Stimulated activated CD4-positive, alpha-beta T cell treated with anti-CD3 and anti-CD28 coated beads, Interleukin-1b, Interleukin-23, amount 100 ng/mL, for 24 hours (primary cell): ENCODE measurements at regions not wholly inside any gene's neighbourhood (a gene's known extent, or its start where the extent isn't known, plus 50 kb on each side); places are given as distances from the start of the nearest gene placed in this dataset.
"Not testable (repeated sequence)": the region's sequence is repeated elsewhere in the genome, so short reads cannot be mapped to it uniquely, and the experiment has no call there.

ENCODE experiments used
- DNase-seq, 4 experiments: peaks; one replicate each; pipeline ENCODE4 v3.0.0-alpha.2; 2020; ENCODE audit warnings: low read depth in 4 of 4, low spot score in 1 of 4

GRCh38 chr6:92427453-92427852 lies 991.9 kb downstream of the EPHA7 start:
- no peak for DNase-seq

GRCh38 chr6:92415656-92416055 lies 1003.7 kb downstream of the EPHA7 start:
- DNase-seq, result no peak

GRCh38 chr6:92408350-92408749 lies 1011.0 kb downstream of the EPHA7 start:
- no peak for DNase-seq

- DNase-seq, result no peak
These were observed 1015.1 kb downstream of the EPHA7 start for GRCh38 chr6:92404281-92404680.

GRCh38 chr6:92399911-92400310 lies 1019.4 kb downstream of the EPHA7 start:
- no peak for DNase-seq

GRCh38 chr6:92388706-92389105 lies 1030.7 kb downstream of the EPHA7 start:
- DNase-seq, result not testable (repeated sequence)

GRCh38 chr6:92380803-92381601 lies 1038.4 kb downstream of the EPHA7 start:
- DNase-seq, result no peak

GRCh38 chr6:92377137-92377536 lies 1042.2 kb downstream of the EPHA7 start:
- no peak for DNase-seq

GRCh38 chr6:92376691-92377090 lies 1042.7 kb downstream of the EPHA7 start:
- DNase-seq, result no peak

- no peak for DNase-seq
These were observed 1047.8 kb downstream of the EPHA7 start for GRCh38 chr6:92371211-92372208.

GRCh38 chr6:92369309-92369708 lies 1050.0 kb downstream of the EPHA7 start:
- DNase-seq, result no peak

GRCh38 chr6:92364948-92365541 lies 1054.3 kb downstream of the EPHA7 start:
- DNase-seq, result no peak

GRCh38 chr6:92363111-92363510 lies 1056.2 kb downstream of the EPHA7 start:
- no peak for DNase-seq

- DNase-seq, result no peak
These were observed 1057.0 kb downstream of the EPHA7 start for GRCh38 chr6:92362404-92362803.

GRCh38 chr6:92361990-92362389 lies 1057.4 kb downstream of the EPHA7 start:
- no peak for DNase-seq

GRCh38 chr6:92354270-92354829 lies 1065.0 kb downstream of the EPHA7 start:
- DNase-seq, result no peak

GRCh38 chr6:92352130-92352529 lies 1067.2 kb downstream of the EPHA7 start:
- no peak for DNase-seq

GRCh38 chr6:92341201-92341600 lies 1078.2 kb downstream of the EPHA7 start:
- no peak for DNase-seq

- DNase-seq, result no peak
These were observed 1079.3 kb downstream of the EPHA7 start for GRCh38 chr6:92339936-92340640.

GRCh38 chr6:92337571-92337970 lies 1081.8 kb downstream of the EPHA7 start:
- no peak for DNase-seq
